Vagina (tissue), 2 donors: ENCODE measurements at regions not wholly inside any gene's neighbourhood (a gene's known extent, or its start where the extent isn't known, plus 50 kb on each side); places are given as distances from the start of the nearest gene placed in this dataset.

Source experiments
- DNase-seq, 2 donors: peaks; one replicate each; pipeline ENCODE4 v3.0.0-alpha.2; 2017; ENCODE audit errors: extremely low spot score in 2 of 2
- H3K27ac ChIP-seq: fragments of 200-600 bp; sonication (generic); one replicate; pipeline ENCODE4 v1.5.1; 2019
- H3K27me3 ChIP-seq: fragments of 200-600 bp; sonication (generic); one replicate; pipeline ENCODE4 v1.5.1; 2019
- H3K36me3 ChIP-seq, 2 donors: fragments of 200-600 bp; sonication (generic); one replicate each; pipeline ENCODE4 v1.5.1; 2017 to 2019
- H3K4me1 ChIP-seq: fragments of 200-600 bp; sonication (generic); one replicate; pipeline ENCODE4 v1.5.1; 2019
- H3K4me3 ChIP-seq, 2 donors: fragments of 200-600 bp; sonication (generic); 1 replicate in 1 of 2; 2 replicates in 1 of 2; pipeline ENCODE4 v1.5.1; 2016 to 2019
- H3K9me3 ChIP-seq: fragments of 200-600 bp; sonication (generic); one replicate; pipeline ENCODE4 v1.5.1; 2019
- CTCF ChIP-seq, 3 experiments: fragments of 450-650 bp in 2 of 3; fragments of 200-600 bp in 1 of 3; sonication (generic) in 1 of 3; IDR thresholded peaks; one replicate each; pipeline ENCODE4 v1.5.1; 2017 to 2019; ENCODE audit warnings: antibody characterized with exemption in 3 of 3, mild to moderate bottlenecking in 2 of 3, moderate library complexity in 2 of 3
- POLR2A ChIP-seq, 2 donors: fragments of 450-650 bp; IDR thresholded peaks; one replicate each; pipeline ENCODE4 v1.6.1; 2017; ENCODE audit warnings: antibody characterized with exemption in 2 of 2, mild to moderate bottlenecking in 2 of 2, moderate library complexity in 2 of 2
- POLR2AphosphoS5 ChIP-seq, 2 donors: sonication (generic); formaldehyde crosslinking; IDR thresholded peaks; one replicate each; pipeline ENCODE4 v1.9.0; 2017; ENCODE audit warnings: antibody characterized with exemption in 2 of 2, mild to moderate bottlenecking in 2 of 2, low read depth in 1 of 2; ENCODE audit not compliant: insufficient read depth in 1 of 2
- intact Hi-C: fragments of 100-400 bp; cut with DNase I; formaldehyde crosslinking; loops from one replicate; pipeline ENCODE4 v1.15.1; 2023

- no peak for DNase-seq
- no peak overlapping the region for H3K27ac ChIP-seq
- intact Hi-C loops, result no loop called here
- no peaks in the 10 kb centered on the region for H3K9me3 ChIP-seq
- H3K4me1 ChIP-seq, result no peaks in the 10 kb centered on the region
- no peaks in the 10 kb centered on the region for H3K36me3 ChIP-seq
- TF ChIP-seq POLR2A (IDR thresholded peaks at IDR 0.05) (no peak), CTCF (IDR thresholded peaks at IDR 0.05) (no peak), POLR2AphosphoS5 (IDR thresholded peaks at IDR 0.05; ENCODE audit: insufficient read depth in 1 of 2, low read depth in 1 of 2) (no peak)
- H3K27me3 ChIP-seq, result no peaks in the 10 kb centered on the region
- no peak overlapping the region for H3K4me3 ChIP-seq
Observed at GRCh38 chr3:6098516-6099157, 762.3 kb upstream of the GRM7 start.

GRCh38 chr3:6099458-6100075 lies 761.3 kb upstream of the GRM7 start:
- intact Hi-C loops, result no loop called here
- Histone ChIP-seq H3K9me3 (no peaks in the 10 kb centered on the region), H3K4me1 (no peaks in the 10 kb centered on the region), H3K36me3 (no peaks in the 10 kb centered on the region), H3K27ac (no peak overlapping the region), H3K4me3 (no peak overlapping the region), H3K27me3 (no peaks in the 10 kb centered on the region)
- DNase-seq, result no peak
- TF ChIP-seq POLR2AphosphoS5 (IDR thresholded peaks at IDR 0.05; ENCODE audit: insufficient read depth in 1 of 2, low read depth in 1 of 2) (no peak), POLR2A (IDR thresholded peaks at IDR 0.05) (no peak), CTCF (IDR thresholded peaks at IDR 0.05) (no peak)

- DNase-seq, result no peak
- H3K9me3 ChIP-seq, result no peaks in the 10 kb centered on the region
- H3K36me3 ChIP-seq, result no peaks in the 10 kb centered on the region
- no peaks in the 10 kb centered on the region for H3K4me1 ChIP-seq
- TF ChIP-seq POLR2A (IDR thresholded peaks at IDR 0.05) (no peak), POLR2AphosphoS5 (IDR thresholded peaks at IDR 0.05; ENCODE audit: insufficient read depth in 1 of 2, low read depth in 1 of 2) (no peak), CTCF (IDR thresholded peaks at IDR 0.05) (no peak)
- intact Hi-C loops, result no loop called here
- H3K4me3 ChIP-seq, result no peak overlapping the region
- no peaks in the 10 kb centered on the region for H3K27me3 ChIP-seq
- no peak overlapping the region for H3K27ac ChIP-seq
Observed at GRCh38 chr3:6105187-6105586, 755.7 kb upstream of the GRM7 start.

- no peak for DNase-seq
- Histone ChIP-seq H3K4me3 (no peak overlapping the region), H3K27me3 (no peaks in the 10 kb centered on the region), H3K9me3 (no peaks in the 10 kb centered on the region), H3K36me3 (no peaks in the 10 kb centered on the region), H3K4me1 (no peaks in the 10 kb centered on the region), H3K27ac (no peak overlapping the region)
- no peak for TF ChIP-seq POLR2AphosphoS5 (IDR thresholded peaks at IDR 0.05; ENCODE audit: insufficient read depth in 1 of 2, low read depth in 1 of 2)
- no peak for TF ChIP-seq CTCF (IDR thresholded peaks at IDR 0.05)
- no peak for TF ChIP-seq POLR2A (IDR thresholded peaks at IDR 0.05)
- intact Hi-C loops, result no loop called here
Observed at GRCh38 chr3:6108957-6109356, 752.0 kb upstream of the GRM7 start.

GRCh38 chr3:6110451-6110850 lies 750.5 kb upstream of the GRM7 start:
- intact Hi-C loops, result no loop called here
- Histone ChIP-seq H3K9me3 (no peaks in the 10 kb centered on the region), H3K27ac (no peak overlapping the region), H3K4me3 (no peak overlapping the region), H3K27me3 (no peaks in the 10 kb centered on the region), H3K36me3 (no peaks in the 10 kb centered on the region), H3K4me1 (no peaks in the 10 kb centered on the region)
- DNase-seq, result no peak
- TF ChIP-seq POLR2AphosphoS5 (IDR thresholded peaks at IDR 0.05; ENCODE audit: insufficient read depth in 1 of 2, low read depth in 1 of 2) (no peak), CTCF (IDR thresholded peaks at IDR 0.05) (no peak), POLR2A (IDR thresholded peaks at IDR 0.05) (no peak)
